Endodermal cell (in vitro differentiated cells): ENCODE measurements at regions not wholly inside any gene's neighbourhood (a gene's known extent, or its start where the extent isn't known, plus 50 kb on each side); places are given as distances from the start of the nearest gene placed in this dataset.

Experiments
- DNase-seq: peaks from one replicate; pipeline ENCODE4 v3.0.0-alpha.2; 2017
- H3K27ac ChIP-seq: 2 replicates; pipeline ENCODE4 v1.5.1; 2013; ENCODE audit warnings: mild to moderate bottlenecking, low read depth, low read length, moderate library complexity
- H3K27me3 ChIP-seq: 2 replicates; pipeline ENCODE4 v1.6.1; 2013; ENCODE audit warnings: mild to moderate bottlenecking, low read length, moderate library complexity; ENCODE audit not compliant: insufficient read depth, control insufficient read depth, poor library complexity, severe bottlenecking
- H3K36me3 ChIP-seq: 2 replicates; pipeline ENCODE4 v1.7.0; 2013; ENCODE audit warnings: mild to moderate bottlenecking, low read length, moderate library complexity; ENCODE audit not compliant: control insufficient read depth, insufficient read depth
- H3K4me1 ChIP-seq: one replicate; pipeline ENCODE4 v1.7.0; 2013; ENCODE audit warnings: low read length; ENCODE audit not compliant: control insufficient read depth, insufficient read depth
- H3K4me3 ChIP-seq: 2 replicates; pipeline ENCODE4 v1.5.1; 2013; ENCODE audit warnings: mild to moderate bottlenecking, low read length, moderate library complexity
- H3K9ac ChIP-seq: 2 replicates; pipeline ENCODE4 v1.6.1; 2013; ENCODE audit warnings: mild to moderate bottlenecking, low read length, moderate library complexity; ENCODE audit not compliant: poor library complexity, severe bottlenecking; ENCODE audit errors: extremely low read depth
- H3K9me3 ChIP-seq: 2 replicates; pipeline ENCODE4 v1.6.1; 2013; ENCODE audit warnings: mild to moderate bottlenecking, low read length, moderate library complexity; ENCODE audit not compliant: control insufficient read depth
- H3K27ac Mint-ChIP-seq: 2 replicates; pipeline ENCODE4 v1.8.0; 2020; ENCODE audit warnings: mixed read lengths
- H3K27me3 Mint-ChIP-seq: 2 replicates; pipeline ENCODE4 v1.8.0; 2021; ENCODE audit warnings: mild to moderate bottlenecking, mixed read lengths; ENCODE audit not compliant: insufficient read depth
- H3K36me3 Mint-ChIP-seq: 2 replicates; pipeline ENCODE4 v1.8.0; 2020; ENCODE audit warnings: low read depth, mixed read lengths
- H3K4me1 Mint-ChIP-seq: 2 replicates; pipeline ENCODE4 v1.8.0; 2020; ENCODE audit warnings: mixed read lengths
- H3K4me3 Mint-ChIP-seq: 2 replicates; pipeline ENCODE4 v1.8.0; 2020; ENCODE audit warnings: mild to moderate bottlenecking, moderate library complexity, mixed read lengths
- H3K9me3 Mint-ChIP-seq: 2 replicates; pipeline ENCODE4 v1.8.0; 2020; ENCODE audit warnings: mild to moderate bottlenecking, mixed read lengths
- CTCF ChIP-seq: fragments of 200-600 bp; sonication (generic); conservative IDR thresholded peaks from 2 replicates; pipeline ENCODE4 v1.5.0; 2021; ENCODE audit warnings: antibody characterized with exemption, mild to moderate bottlenecking
- WGBS, 2 experiments: methylation state at CpG; one replicate each; pipeline versions ENCODE4 v1.1.5 to v1.1.7; 2013; ENCODE audit warnings: missing lambda C conversion rate in 2 of 2, mixed read lengths in 1 of 2; ENCODE audit not compliant: insufficient coverage in 1 of 2, insufficient read length in 1 of 2; 5-methylcytosine and 5-hydroxymethylcytosine counted together

DNA sequence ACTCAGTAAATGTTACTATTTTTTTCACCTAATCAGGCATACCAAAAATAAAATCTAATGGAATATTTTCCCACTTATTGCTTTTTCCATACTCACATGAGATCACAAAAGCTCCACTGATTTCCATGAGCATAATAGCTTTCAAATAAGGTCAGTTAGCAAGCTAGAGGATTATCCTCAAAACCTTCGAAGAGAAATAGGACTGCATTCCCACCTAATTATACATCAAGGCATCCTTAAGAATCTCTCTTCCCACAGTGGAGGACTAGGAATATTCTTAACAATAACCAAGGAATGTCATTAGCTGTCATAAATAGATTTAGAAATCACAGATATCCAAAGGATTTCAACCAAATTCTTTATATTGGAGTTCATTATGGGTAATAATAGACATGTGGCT is 127.9 kb upstream of the STT3B start:
- no peak overlapping the region for H3K4me3 Mint-ChIP-seq
- H3K4me3 ChIP-seq, result no peak overlapping the region
- H3K27ac Mint-ChIP-seq, result no peak overlapping the region
- no peaks in the 10 kb centered on the region for H3K36me3 Mint-ChIP-seq
- H3K27ac ChIP-seq, result no peak overlapping the region
- no peak overlapping the region for H3K9ac ChIP-seq
- DNase-seq, result no peak
- H3K27me3 Mint-ChIP-seq, result peaks cover 1% of the 10 kb centered on the region
- peaks cover 6% of the 10 kb centered on the region for H3K9me3 Mint-ChIP-seq
- no peaks in the 10 kb centered on the region for H3K9me3 ChIP-seq
- WGBS, 2 experiments, result 96 to 100% methylated on average over 1 of the region's 1 CpG
- peaks cover 10% of the 10 kb centered on the region for H3K4me1 Mint-ChIP-seq
- no peaks in the 10 kb centered on the region for H3K27me3 ChIP-seq
- H3K4me1 ChIP-seq, result peaks cover 5% of the 10 kb centered on the region
- no peak for TF ChIP-seq CTCF
- no peaks in the 10 kb centered on the region for H3K36me3 ChIP-seq

DNA sequence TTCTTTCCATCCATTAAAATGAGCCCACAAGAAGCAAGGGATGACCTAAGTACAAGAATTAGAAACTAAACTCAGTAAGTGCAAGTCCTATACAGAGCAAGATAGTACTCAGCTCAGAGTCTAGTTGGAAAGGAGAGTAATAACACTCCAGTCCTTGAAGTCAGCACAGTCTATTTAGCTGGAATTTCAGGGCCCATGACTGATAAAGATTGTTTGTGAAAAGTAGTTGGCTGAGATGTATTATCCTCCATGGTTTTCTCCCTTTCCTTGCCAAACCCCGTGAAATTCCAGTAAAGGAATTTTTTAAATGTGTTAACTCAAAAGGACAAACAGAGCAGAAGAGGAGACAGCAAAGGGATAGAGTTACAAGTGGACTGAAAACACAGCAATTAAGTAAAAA is 127.2 kb upstream of the STT3B start:
- Histone ChIP-seq H3K27me3 (no peaks in the 10 kb centered on the region), H3K27ac (no peak overlapping the region), H3K9ac (no peak overlapping the region), H3K4me3 (no peak overlapping the region), H3K4me1 (peaks cover 5% of the 10 kb centered on the region), H3K36me3 (no peaks in the 10 kb centered on the region), H3K9me3 (no peaks in the 10 kb centered on the region)
- Mint-ChIP-seq H3K27ac (no peak overlapping the region), H3K36me3 (no peaks in the 10 kb centered on the region), H3K4me1 (peaks cover 10% of the 10 kb centered on the region), H3K27me3 (peaks cover 1% of the 10 kb centered on the region), H3K9me3 (no peaks in the 10 kb centered on the region), H3K4me3 (no peak overlapping the region)
- DNase-seq, result no peak
- no peak for TF ChIP-seq CTCF
- WGBS, 2 experiments, result 80 to 90% methylated on average over 1 of the region's 1 CpG

GRCh38 chr3:31406896-31407295 is 125.8 kb upstream of the STT3B start:
- Histone ChIP-seq H3K4me3 (no peak overlapping the region), H3K4me1 (peaks cover 5% of the 10 kb centered on the region), H3K27me3 (no peaks in the 10 kb centered on the region), H3K27ac (no peak overlapping the region), H3K36me3 (no peaks in the 10 kb centered on the region), H3K9ac (no peak overlapping the region), H3K9me3 (no peaks in the 10 kb centered on the region)
- H3K27ac Mint-ChIP-seq, result no peak overlapping the region
- H3K27me3 Mint-ChIP-seq, result peaks cover 1% of the 10 kb centered on the region
- WGBS, 2 experiments, result 91% methylated on average over 1 of the region's 1 CpG; no CpG with 5 or more reads in 1 of the 2 experiments
- H3K4me3 Mint-ChIP-seq, result no peak overlapping the region
- peaks cover 10% of the 10 kb centered on the region for H3K4me1 Mint-ChIP-seq
- H3K9me3 Mint-ChIP-seq, result no peaks in the 10 kb centered on the region
- TF ChIP-seq CTCF, result no peak
- H3K36me3 Mint-ChIP-seq, result no peaks in the 10 kb centered on the region
- no peak for DNase-seq
